DMS53 (cell line): ENCODE measurements at regions not wholly inside any gene's neighbourhood (a gene's known extent, or its start where the extent isn't known, plus 50 kb on each side); places are given as distances from the start of the nearest gene placed in this dataset.
"Not testable (repeated sequence)": the region's sequence is repeated elsewhere in the genome, so short reads cannot be mapped to it uniquely, and the experiment has no call there.

ENCODE experiments used
- DNase-seq: peaks from one replicate; lab custom pipeline; 2025; lab: John Stamatoyannopoulos, UW

DNA sequence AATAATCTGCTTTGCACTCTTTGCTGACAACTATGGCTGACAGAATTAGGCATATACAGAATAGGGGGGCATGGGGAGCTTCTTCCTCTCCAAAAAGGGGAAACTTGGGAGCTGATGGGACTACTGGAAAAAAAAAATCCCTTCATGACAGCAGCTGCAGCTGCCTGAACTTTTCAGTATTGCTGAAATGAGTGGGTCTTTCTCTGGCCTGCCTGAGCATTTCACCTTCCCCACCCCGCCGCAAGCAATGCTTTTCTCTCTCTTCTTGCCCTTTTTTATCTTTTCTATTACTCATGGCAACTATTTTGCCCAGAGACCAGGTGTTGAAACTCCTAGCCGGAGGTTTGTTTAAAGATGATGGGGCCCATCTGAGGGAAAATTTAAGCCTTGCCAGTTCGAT, 244.9 kb downstream of the SEMA3D start:
- DNase-seq = no peak

DNA sequence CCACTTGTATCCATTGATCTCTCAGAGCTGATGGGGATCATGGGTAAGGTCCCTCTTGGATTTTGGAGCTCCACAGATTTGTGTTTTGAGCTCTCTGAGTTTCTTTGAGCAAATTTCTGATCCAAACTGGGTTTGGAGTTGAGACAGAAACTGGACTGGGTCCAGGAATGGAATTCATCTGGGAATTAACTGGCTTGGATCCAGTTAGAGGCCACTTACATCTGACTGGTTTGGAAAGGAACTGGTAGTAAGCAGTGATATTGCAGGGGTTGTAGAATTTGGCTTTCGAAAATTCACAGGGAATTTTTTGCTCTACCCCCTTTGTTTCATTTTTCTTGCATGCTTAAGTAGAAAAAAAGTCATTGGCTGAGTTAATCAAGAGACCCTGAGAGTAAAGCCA, 245.6 kb downstream of the SEMA3D start:
- no peak for DNase-seq

DNA sequence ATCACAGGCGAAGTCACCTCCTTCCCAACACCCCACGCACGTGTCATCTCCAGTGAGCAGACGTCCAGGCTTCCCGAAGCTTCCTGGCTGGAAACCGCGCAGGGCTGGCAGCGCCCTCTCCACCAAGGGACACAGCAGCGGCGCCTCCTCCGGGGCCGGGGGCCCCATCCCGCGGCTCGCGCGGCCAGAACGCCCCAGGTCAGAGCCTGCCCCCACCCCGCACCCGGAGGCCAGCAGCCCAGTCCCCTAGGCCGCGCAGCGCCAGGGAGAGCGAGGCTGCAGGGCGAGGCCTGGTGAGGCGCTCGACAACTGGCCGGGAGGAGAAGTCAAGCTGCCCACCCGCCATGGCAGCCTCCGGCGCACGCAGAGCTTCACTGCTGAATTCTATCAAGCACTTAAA, 247.0 kb downstream of the SEMA3D start:
- no peak for DNase-seq

DNA sequence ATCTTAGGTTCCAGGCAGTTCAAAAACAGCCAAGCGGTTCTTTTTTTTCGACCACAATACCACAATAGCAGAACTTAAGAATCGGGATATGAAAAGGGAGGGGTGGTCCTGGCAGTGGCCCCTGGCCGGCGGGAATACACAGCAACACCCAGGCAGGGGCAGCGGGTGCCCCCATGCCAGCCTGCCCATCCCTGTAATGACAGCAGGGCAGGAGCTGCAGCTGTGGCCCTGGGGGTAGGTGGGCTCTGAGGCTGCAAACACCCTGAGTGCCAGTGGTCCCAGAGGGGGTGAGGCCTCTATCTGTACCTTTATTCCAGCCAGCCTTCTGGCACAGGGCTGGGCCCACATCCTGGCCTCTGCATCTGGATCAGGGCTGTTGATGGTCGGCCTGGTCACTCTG, 247.4 kb downstream of the SEMA3D start:
- DNase-seq = no peak

DNA sequence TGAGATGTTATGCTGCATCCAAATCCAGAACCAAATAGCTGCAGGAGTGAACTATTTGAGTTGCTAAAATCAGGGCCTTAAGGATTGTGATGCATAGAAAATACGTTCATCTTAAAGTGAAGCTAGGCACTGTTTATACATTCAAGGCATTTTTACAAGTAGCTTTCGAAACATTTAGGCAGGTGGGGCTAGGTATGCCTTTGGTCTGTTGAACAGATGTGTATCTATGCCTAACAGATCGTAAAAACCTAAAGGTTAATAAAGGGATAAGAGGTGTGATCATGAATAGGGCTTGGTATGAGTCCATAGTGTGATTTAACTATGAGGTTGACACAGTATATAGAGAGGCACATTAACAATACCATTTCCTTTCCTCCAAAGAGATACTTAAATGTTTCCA, 262.5 kb downstream of the SEMA3D start:
- no peak for DNase-seq

DNA sequence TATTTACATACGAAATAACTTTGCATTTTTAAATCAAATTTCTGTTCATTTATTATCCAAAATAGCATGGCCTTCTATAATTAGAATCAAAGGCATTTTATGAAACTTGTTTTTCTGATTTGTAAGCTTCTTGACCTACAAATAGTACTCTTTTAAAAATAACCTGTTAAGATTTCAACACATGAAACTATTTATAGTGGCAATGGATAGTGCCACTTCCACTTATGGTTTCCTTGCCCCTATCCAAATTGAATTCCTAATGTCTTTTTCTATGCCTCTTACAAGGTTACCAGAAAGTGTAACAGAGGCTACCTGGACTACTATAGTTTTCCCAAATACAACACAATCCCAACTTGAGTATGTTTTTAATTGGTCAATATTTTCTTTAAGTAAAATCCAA, 263.5 kb downstream of the SEMA3D start:
- no peak for DNase-seq

DNA sequence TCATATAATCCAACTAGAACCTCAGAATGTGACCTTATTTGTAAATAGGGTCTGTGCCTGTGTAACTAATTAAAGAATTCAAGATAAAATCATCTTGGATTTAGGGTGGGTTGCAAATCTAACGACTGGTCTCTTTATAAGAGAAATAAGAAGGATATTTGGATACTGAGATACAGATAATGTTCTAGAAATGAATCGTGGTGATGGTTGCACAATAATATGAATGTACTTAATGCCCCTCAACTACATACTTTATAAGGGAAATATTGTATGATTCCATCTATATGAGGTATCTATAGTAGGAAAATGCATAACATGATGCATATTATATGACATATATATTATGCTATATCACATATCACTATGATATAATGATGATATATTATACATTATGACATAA, 265.7 kb downstream of the SEMA3D start:
- no peak for DNase-seq

DNA sequence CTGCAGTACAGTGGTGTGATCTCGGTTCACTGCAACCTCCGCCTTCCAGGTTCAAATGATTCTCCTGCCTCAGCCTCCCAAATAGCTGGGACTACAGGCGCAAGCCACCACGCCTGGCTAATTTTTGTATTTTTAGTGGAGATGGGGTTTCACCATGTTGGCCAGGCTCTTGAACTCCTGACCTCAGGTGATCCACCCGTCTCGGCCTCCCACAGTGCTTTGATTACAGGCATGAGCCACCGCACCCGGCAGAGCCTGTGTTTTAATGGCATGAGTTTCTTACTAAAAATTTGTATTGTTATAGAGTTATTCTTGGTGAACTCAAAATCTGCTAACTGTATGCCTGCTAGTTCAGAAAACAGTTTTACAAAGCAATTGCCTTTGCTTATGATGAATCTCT, 269.9 kb downstream of the SEMA3D start:
- not testable (repeated sequence) for DNase-seq

DNA sequence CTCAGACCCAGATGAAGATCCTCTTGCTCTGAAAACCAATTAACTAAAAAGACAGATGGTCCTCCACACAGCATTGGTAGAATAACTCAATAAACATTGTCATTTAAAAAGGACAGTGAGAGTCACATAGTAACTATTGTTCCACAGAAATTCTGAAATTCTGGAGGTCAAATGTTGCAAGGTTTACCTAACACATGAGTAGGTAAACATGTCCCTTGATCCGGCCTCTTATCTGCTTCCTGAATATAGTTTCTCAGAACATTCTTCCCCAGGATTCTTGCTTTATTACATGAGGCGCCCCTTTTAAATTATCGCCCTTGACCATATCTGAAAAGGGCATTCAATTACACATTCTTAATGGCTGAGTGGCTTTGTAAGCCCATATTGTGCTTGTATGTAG, 270.7 kb downstream of the SEMA3D start:
- peak; percentile 56 for DNase-seq

DNA sequence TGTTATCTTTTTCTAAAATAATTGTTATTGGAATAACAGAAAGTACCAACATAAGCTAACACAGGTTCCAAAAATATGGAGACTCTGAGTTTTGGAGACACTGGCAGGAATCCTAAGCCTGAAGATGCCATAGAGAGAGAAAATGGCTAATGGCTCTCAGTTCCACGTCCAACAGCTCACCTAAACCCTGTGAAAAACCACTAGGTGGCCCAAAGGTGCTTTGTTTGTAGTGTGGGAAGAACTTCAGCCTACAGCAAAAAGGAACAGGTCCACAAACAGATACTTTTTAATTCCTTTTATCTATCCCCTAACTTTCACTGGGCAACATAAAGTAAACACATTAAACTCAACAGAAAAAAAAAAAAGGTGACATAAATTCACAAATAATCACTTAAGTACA, 272.3 kb downstream of the SEMA3D start:
- peak; percentile 60 for DNase-seq

DNA sequence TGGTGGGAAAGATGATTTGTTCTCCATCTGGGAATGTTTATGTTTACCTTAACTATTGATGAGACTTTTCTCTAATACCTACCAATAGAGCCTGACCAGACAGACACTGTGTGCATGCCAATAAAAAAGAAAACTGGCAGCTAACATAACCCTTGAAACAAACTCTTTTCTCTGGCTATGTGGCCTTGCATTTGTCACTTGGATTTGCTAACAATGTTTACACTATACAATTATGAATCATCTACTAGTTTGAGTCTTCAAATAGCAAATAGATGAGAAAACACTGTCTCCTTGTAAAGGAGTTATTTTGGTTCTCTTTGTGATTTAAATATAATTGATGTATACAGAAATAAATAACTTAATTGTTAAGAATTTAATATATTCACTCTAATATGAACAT, 273.1 kb downstream of the SEMA3D start:
- DNase-seq = peak; percentile 56

DNA sequence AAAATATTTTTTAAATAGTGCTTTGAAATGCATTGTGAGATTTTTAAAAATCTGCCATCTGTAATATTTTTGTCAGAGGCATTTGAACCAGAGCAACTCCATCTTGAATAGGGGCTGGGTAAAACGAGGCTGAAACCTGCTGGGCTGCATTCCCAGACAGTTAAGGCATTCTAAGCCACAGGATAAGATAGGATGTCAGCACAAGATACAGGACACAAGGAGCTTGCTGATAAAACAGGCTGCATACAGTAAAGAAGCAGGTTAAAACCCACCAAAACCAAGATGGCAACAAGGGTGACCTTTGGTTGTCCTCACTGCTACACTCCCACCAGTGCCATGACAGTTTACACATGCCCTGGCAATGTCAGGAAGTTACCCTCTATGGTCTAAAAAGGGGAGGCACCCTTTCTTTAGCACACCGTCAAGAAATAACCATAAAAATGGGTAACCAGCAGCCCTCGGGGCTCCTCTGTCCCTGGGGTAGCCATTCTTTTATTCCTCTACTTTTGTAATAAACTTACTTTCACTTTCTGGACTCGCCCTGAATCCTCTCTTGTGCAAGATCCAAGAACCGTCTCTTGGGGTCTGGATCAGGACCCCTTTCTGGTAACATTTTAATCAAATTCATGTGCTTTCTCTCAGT, 273.7 kb downstream of the SEMA3D start:
- DNase-seq = peak; percentile 16

DNA sequence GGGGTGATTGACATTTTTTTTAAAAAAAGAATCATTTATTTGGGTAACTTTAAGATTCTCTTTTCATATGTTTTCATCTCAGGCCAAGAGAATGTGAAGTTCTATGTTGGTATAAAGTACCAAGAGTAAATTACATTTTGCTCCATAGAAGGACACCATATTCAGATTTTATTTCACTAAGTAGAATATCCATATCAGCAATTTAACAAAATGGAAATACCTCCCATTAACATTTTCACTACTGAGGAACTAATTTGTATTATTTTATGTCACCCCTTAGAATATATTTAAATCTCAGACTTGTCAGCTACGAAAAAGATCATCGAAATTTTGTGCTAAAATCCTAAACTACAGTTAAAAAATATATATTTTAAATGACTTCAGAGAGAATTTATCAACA, 274.3 kb downstream of the SEMA3D start:
- no peak for DNase-seq

DNA sequence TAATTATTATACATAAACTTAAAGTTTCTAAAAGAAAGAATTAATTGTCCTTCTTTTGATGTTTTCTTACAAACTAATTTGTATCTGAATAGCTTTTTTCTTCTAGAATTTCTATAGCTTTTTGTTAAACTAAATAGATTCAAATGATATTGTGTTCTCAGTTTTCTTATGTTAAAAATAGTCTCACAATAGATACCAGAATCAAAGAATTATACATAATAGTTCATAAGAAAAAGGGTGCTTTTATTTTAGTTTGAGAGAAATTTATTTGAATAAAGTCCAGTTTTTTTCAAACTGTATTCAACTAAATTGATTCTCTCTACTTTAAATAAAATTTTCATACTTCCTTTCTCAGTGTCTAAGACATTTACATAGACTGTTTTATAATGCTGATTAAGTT, 274.8 kb downstream of the SEMA3D start:
- no peak for DNase-seq

DNA sequence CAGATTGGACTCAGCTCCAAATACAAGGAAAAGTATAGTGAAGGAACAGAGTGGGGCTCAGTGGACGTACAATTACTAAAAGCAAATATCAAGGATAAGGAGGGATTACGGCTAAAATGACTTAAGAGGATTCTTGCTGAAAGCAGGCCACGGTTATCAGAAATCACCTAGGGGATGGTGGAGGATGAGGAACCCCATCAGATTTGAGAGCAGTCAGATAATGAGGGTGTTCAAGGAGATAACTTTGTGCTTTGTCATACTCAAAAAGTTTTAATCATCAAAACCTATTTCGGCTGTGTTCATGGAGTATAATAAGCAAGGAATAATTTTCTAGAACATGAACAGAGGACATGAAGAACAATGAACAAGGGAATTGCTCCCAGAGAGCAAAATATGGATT, 275.8 kb downstream of the SEMA3D start:
- no peak for DNase-seq

DNA sequence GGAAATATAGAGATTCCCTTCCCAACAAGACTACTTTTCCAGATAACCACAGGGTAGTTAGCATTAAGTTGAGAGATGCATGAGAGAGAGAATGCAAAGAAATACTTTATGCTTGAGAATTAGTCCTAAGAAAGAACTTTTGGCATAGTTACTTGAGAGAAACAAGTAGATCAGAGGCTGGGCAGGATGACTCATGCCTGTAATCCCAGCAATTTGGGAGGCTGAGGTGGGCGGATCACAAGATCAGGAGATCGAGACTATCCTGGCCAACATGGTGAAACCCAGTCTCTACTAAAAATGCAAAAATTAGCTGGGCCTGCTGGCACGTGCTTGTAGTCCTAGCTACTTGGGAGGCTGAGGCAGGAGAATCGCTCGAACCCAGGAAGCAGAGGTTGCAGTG, 276.5 kb downstream of the SEMA3D start:
- DNase-seq = not testable (repeated sequence)

DNA sequence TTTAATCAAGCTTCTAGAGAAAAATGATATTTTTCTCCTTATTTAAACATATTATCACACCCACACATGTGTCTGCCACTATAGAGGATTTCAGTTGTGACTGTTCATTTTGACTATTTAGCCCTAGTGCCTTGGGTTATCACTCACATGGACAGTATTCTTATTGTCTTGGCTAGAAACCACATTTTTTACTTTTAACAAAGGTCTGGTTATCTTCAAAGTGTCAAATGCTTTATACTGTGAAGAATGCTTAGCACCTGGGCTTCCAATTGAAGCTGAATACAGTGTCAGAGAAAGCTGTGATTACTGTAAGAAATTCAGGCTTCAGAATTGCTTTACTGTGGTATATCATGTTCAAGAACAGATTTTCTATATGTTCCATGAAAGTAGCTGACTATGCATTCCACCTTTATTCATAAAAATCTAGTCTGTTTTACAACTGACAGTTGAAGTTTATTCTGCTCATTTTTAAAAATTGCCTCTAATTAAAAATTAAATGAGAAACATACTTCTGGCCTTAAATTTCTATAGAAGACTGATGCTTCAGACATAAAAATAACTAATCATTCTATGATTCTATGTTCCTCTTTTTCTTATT, 278.6 kb downstream of the SEMA3D start:
- DNase-seq = no peak

DNA sequence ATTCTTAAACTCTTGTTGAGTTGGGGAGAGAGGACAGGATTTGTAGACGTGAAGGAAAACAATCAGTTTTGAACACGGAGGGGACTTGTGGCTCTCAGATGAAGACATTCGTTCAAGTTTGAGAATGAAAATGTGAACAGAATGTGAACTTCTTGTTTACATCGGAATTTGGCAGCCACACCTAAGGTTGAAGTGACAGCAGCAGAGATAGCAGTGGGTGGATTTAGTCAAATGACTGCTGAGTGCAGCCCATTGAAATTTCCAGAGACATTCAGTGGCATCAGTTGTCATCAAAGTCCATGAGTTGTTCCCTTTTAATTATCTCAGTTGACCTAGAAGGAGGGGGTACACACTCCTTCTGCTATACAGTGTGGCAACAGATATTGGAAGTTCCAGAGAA, 280.0 kb downstream of the SEMA3D start:
- no peak for DNase-seq

DNA sequence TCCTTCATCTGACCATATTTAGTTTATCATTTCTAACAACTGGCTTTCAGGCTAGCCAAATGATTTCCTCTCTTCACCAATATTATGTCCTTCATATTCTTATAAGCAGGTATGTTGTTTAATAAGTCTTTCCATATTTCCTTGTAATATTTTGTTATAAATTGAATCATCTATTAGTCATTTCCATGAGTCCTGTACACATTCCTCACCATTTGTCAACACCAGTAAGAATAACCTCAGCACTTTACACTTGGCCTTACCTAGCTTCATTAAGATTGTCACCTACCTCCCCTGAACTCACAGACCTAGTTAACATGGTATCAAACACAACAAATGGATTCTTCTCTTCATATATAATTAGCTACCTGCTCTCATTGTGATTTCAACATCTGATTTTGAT, 282.3 kb downstream of the SEMA3D start:
- DNase-seq = no peak

DNA sequence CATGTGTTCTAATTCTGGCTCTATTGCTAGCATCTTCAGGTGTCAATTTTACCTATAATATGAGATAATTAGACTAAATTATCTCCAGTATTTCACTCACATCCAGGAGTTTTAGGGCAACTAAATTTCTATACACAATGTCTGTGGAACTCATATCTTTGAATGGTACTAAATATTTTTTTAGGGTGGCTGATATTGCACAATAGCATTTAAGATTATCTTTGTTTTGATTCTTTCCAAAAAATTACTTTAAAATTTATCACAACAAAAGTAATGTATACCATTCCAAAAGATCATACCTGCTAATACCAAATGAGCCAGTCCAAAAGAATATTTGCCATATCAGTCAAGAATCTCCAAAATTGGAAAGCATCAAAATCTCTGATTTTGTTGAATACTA, 285.5 kb downstream of the SEMA3D start:
- DNase-seq = no peak

DNA sequence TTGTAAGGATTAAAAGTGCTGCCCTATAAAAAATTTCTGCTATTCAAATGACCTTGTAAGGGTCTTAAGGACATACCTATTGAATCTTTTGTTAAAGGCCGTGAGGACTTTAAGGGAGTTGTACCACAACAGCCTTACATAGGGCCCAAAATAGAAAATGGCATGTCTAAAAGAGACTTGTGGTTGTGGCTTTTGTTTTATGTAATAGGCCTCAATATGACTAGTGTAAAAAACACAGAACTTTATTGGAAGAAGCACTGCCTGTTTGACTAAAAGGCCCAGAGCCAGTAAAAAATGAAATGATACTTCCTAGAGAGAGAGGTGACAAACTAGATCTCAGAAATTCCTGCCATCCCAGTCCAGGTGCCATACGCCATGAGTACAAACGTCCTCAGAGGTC, 286.6 kb downstream of the SEMA3D start:
- no peak for DNase-seq

DNA sequence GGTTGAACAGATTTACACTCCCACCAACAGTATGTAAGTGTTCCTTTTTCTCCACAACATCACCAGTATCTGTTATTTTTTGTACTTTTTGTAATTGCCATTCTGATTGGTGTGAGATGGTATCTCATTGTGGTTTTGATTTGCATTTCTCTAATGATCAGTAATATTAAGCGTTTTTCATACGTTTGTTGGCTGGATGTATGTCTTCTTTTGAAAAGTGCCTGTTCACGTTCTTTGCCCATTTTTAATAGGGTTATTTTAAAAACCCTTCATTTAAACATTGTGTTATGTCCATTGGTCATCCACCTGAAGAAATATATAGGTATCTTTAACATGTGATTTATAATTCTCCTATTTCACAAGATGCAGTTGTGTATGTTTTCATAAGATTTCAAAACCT, 291.3 kb downstream of the SEMA3D start:
- DNase-seq = no peak

DNA sequence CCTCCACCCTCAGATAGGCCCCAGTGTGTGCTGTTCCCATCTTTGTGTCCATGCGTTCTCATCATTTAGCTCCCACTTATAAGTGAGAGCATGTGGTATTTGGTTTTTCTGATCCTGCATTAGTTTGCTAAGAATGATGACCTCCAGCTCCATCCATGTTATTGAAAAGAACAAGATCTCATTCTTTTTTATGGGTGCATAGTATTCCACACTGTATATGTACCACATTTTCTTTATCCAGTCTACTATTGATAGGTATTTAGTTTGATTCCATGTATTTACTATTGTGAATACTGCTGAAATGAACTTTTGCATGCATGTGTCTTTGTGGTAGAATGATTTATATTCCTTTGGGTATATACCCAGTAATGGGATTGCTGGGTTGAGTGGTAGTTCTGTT, 303.3 kb downstream of the SEMA3D start:
- DNase-seq = not testable (repeated sequence)

DNA sequence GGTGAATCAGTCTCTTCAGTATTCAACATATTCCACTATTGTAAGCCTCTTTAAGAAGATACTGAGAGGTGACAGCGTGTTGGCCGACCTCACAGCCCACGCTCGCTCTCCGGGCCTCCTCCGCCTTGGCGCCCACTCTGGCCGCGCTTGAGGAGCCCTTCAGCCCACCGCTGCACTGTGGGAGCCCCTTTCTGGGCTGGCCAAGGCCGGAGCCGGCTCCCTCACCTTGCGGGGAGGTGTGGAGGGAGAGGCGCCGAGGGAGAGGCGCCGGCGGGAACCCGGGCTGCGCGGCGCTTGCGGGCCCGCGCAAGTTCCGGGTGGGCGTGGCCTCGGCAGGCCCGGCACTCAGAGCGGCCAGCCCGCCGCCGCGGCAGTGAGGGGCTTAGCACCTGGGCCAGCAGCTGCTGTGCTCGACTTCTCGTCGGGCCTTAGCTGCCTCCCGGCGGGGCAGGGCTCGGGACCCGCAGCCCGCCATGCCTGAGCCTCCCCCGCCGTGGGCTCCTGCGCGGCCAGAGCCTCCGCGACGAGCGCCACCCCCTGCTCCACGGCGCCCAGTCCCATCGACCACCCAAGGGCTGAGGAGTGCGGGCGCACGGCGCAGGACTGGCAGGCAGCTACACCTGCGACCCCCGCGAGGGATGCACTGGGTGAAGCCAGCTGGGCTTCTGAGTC, 306.4 kb downstream of the SEMA3D start:
- DNase-seq = not testable (repeated sequence)
